IPS-18c (cell line): ENCODE measurements at regions not wholly inside any gene's neighbourhood (a gene's known extent, or its start where the extent isn't known, plus 50 kb on each side); places are given as distances from the start of the nearest gene placed in this dataset.
"Not testable (repeated sequence)": the region's sequence is repeated elsewhere in the genome, so short reads cannot be mapped to it uniquely, and the experiment has no call there.

Experiments
- H3K4me3 ChIP-seq: 2 replicates; pipeline ENCODE4 v1.7.0; 2013; ENCODE audit warnings: low read depth, mild to moderate bottlenecking, low read length, moderate library complexity; ENCODE audit not compliant: insufficient read depth
- H3K9me3 ChIP-seq: one replicate; pipeline ENCODE4 v1.6.1; 2013; ENCODE audit warnings: mild to moderate bottlenecking, low read length, moderate library complexity; ENCODE audit not compliant: control insufficient read depth, insufficient read depth

DNA sequence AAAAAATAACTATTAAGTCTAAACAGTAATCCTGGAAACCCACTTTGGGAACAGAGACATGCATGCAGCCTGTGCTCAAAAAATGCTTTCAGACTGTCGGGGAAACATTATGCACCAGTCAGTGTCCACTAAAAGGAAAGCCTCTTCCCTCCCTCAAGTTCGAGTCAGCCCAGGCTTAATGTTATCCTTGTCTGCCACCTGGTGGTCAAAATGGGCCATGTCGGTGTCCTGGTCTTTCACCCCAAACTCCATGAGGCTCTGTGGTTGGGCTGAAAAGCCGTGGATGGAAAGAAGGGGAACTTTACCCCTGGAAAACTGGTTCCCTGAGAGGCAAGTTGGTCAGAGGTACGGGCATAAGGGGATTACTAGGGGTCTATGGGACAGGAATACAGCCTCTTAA lies 88.4 kb upstream of the ZNF492 start:
- peaks cover 35% of the 10 kb centered on the region for H3K9me3 ChIP-seq

DNA sequence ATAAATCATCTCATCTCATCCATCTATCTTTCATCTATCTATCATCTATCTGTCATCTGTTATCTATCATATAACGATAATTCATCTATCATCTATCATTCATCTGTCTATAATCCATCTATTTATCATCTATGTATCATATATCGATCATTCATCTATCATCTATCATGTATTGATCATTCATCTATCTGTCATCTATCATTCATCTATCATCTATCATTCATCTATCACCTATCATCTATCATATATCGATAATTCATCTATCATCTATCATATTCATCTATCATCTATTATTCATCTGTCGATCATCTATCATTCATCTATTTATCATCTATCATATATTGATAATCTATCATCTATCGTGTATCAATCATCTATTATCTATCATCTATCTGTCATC lies 100.4 kb upstream of the ZNF492 start:
- Histone ChIP-seq H3K9me3 (peaks cover 9% of the 10 kb centered on the region), H3K4me3 (no peak overlapping the region)

More for the DNA sequence above, 88.4 kb upstream of the ZNF492 start:
- no peak overlapping the region for H3K4me3 ChIP-seq

DNA sequence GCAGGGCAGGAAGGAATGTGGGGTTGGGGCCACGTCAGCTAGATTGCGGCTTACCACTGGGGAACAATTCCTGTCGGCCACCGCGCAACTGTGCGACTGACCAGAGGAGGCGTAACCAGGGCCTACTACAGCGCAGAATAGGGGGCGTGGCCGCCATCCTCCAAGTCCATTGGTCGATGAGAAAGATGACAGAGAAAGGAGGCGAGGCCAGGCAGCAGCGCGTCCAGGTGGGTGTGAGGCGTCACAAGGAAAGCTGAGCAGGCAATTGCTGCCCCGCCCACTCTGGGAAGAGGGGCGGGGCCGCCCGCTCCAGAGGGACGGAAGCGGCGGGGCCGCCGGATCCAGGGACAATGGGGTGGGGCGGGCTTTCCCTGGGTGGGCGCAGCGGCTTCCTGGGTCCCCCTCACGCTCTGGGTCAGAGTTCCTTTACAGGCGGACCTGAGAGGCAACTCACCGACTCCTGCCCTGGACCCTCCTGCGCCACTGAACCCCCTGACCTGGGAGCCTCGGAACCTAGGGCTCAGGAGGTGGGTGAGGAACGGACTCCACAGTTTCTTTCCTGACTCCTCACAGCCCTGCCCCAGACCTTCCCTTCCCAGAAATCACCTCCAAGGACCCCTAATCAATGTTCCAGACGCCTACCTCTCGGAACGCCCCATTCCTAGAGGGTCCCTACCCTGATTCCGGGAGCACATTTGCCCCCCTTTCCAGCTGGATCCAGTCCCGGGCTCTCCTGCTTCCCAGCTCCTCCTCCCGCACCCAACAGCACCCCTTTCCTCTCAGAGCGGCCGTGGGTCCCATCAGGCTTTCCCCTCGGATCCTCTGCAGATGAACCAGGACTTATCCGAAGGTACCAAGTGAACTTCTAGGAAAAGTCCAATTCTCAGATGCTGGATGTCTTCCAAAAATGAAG lies 101.5 kb upstream of the ZNF492 start:
- H3K9me3 ChIP-seq = peaks cover 16% of the 10 kb centered on the region
- H3K4me3 ChIP-seq = no peak overlapping the region

DNA sequence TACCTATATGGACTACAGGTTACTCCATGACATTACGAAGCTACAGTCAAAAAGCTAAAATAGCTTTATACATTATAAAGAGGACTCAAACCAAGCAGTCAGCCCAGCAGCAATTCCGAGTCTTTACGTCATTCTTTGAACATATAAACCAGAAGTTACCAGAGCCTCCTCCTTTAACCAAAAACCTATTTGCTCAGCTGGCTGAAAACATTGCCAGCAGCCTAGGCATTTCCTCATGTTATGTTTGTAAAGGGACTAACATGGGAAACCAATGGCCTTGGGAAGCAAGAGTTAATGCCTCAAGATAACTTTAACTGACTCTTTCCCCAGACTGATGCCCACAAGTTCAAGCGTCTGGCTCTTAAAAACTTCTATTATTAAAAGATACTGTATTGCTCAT lies 104.1 kb upstream of the ZNF492 start:
- Histone ChIP-seq H3K9me3 (peaks cover 27% of the 10 kb centered on the region), H3K4me3 (no peak overlapping the region)

DNA sequence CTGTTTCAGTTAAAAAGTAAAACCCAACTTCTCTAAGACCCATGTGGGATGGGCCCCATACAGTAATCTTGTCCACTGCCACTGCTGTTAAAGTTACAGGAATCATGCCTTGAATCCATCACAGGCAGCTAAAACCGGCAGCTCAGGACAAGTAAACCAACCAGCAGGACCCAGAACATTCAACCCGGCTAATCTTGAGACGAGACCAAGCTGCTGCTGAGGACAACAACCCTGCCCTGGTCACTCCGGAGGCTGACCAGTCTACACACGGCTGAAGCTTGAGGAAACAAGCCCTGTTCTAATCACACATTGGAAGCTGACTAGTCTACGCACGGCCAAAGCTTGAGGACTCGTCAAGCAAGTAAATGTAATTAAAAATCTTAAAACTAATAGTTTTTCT lies 105.2 kb upstream of the ZNF492 start:
- no peak overlapping the region for H3K4me3 ChIP-seq
- H3K9me3 ChIP-seq = peaks cover 30% of the 10 kb centered on the region

DNA sequence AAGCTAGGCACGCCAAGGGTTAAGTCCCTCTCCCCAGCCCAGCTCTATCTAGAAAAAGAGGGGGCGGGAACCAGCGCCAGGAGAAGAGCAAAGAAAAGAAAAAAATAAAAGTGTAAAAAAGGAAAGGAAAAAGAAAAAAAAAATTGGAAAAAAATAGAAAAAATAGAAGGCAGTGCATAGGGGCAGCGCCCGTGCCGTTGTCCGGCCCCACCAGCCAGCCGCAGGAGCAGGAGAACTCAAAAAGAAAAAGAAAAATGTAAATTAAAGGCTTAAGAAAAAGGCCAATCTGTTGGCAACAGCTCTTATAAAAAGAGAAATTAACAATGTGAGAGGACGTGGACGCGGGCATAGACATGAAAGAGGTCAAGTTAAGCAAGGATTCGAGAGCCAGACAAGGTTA lies 105.4 kb upstream of the ZNF98 start:
- Histone ChIP-seq H3K9me3 (peaks cover 36% of the 10 kb centered on the region), H3K4me3 (no peak overlapping the region)

- peaks cover 29% of the 10 kb centered on the region for H3K9me3 ChIP-seq
- H3K4me3 ChIP-seq = no peak overlapping the region
Observed at GRCh38 chr19:22526661-22527272, 104.6 kb upstream of the ZNF98 start.

DNA sequence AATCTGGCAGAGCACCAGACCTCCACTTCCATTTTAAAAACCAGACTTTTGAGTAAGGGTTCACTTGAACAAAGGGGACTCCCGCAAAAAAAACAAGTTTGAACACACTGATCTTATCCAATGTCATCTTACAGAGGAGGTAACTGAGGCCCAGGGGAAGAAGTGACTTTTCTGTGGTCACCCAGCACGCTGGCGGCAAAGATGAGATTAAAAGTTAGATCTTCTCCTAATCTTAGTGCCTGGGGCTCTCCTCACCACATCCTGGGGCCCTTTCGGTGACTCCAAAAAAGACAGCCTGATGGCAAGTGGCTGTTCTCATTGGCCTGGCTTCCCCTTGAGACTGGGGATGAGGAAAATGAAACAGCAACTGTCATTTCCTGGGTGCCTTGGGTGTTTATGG lies 101.8 kb upstream of the ZNF98 start:
- peaks cover 40% of the 10 kb centered on the region for H3K9me3 ChIP-seq
- no peak overlapping the region for H3K4me3 ChIP-seq

- H3K4me3 ChIP-seq = not testable (repeated sequence)
- peaks cover 42% of the 10 kb centered on the region for H3K9me3 ChIP-seq
Observed at GRCh38 chr19:22519562-22519961, 97.4 kb upstream of the ZNF98 start.

DNA sequence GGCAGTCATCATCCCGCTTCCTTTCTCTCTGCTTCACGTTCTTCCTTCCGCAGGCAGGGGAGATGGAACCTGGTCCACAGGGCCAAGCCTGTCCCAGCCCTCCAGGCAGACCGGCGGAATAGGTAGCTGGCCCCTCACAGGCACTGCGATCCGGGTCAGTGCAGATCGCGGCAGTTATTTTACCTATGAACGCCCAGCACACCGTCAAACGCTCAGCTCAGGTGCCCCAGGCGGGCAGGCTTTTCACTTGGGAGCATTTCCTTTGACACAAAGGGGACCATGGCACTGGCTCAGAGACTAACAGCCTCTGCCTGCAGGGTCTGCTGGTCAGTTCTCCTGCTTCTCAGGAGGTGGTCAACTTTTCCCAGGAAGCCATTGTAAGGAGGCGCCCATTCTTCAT lies 97.0 kb upstream of the ZNF98 start:
- H3K4me3 ChIP-seq = no peak overlapping the region
- peaks cover 44% of the 10 kb centered on the region for H3K9me3 ChIP-seq

DNA sequence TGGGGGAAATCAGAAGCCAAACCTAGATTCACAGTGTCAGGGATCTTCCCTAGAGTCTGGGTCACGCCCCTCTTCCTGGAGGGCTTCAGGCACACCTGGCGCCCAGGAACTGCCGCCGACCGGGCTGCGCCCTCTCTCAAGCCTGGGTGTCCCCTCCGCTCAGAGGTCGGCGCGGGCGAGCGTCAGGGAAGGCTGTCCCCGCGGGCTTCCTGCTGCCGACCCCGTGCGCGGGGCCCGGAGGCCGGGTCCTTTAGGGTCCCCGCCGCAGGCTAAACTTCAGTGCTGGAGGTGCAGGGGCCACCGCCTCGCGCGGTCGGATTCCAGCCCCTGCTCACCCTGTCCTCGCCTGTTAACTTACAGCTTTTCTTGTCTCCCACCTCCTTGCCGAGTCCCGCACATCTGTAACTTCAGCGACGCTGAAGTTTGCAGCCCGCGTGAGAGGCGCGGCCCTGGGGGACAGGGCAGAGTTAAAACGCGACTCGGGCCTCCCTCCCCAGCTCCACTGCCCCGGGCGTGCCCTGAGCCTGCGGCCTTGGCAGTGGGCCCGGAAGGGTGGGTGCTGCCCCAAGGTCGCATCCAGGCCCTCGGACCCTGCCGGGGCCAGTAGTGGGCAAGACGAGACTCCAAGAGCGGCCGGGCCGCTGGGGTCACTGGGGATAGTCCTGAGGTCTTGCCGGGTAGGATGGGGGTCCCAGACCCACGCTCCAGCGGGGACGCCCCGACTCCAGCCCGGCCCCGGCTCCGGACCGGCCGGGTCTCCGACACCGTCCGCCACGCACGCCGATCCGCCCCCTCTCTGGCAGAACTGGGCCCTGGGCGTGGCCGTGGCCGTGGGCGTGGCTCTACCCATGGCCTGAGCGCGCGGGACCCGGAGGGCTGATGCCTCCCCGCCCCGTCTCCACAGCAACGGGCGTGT lies 95.6 kb upstream of the ZNF98 start:
- Histone ChIP-seq H3K4me3 (no peak overlapping the region; the same call in 1 of the 2 replicates), H3K9me3 (peaks cover 47% of the 10 kb centered on the region)

DNA sequence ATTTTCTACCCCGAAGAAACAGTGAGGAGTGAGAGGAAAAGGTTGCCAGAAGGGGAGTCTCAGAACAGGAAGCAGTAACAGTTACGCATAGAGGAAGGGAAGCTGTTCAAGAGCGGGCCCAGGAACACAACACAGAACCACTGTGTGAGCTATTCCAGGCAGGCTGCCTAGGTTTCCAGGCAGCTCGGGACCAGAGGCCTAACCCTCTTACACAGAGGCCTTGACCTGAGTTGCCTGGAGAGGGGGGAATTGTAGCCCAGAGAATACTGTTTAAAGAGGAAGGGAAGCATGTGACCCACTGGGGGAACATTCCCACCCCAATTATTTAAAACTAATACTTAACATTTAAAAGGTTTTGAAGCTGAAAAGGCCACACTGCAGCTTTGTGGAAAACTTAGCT lies 93.3 kb upstream of the ZNF98 start:
- Histone ChIP-seq H3K4me3 (no peak overlapping the region), H3K9me3 (peaks cover 56% of the 10 kb centered on the region)

- peaks cover 34% of the 10 kb centered on the region for H3K9me3 ChIP-seq
Observed at GRCh38 chr19:22503524-22503923, 81.4 kb upstream of the ZNF98 start.

GRCh38 chr19:22502766-22503165 lies 80.6 kb upstream of the ZNF98 start:
- no peak overlapping the region for H3K4me3 ChIP-seq
- H3K9me3 ChIP-seq = peaks cover 34% of the 10 kb centered on the region

More at GRCh38 chr19:22503524-22503923, 81.4 kb upstream of the ZNF98 start:
- no peak overlapping the region for H3K4me3 ChIP-seq

DNA sequence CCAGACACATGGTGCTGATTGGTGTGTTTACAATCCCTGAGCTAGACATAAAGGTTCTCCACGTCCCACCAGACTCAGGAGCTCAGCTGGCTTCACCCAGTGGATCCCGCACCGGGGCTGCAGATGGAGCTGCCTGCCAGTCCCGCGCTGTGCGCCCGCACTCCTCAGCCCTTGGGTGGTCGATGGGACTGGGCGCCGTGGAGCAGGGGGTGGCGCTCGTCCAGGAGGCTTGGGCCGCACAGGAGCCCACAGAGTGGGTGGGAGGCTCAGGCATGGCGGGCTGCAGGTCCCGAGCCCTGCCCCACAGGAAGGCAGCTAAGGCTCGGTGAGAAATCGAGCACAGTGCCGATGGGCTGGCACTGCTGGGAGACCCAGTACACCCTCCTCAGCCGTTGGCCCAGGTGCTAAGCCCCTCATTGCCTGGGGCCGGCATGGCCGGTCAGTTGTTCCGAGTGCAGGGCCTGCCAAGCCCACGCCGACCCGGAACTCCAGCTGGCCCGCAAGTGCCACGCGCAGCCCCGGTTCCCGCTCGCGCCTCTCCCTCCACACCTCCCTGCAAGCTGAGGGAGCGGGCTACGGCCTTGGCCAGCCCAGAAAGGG lies 76.8 kb upstream of the ZNF98 start:
- H3K9me3 ChIP-seq = peaks cover 30% of the 10 kb centered on the region
- H3K4me3 ChIP-seq = not testable (repeated sequence)

DNA sequence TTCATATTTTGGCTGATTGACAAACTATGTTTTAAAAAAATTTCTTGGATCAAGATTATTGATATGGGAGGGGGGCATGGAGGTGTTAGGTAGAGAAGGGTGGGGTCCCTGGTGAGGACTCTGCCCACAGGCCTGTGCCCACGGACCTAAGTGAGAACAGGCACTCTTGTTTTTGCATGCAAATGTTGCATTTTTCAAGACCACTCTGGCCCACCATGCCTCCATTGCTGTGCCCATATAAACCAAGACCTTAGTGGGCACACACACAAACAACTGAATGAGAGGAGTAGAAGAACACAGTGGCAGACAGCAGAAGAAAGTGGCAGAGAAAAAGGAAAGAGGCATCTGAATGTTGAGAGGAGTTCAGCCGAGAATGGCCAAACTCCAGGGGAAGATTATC lies 69.6 kb upstream of the ZNF98 start:
- no peak overlapping the region; the same call in 1 of the 2 replicates for H3K4me3 ChIP-seq
- peaks cover 27% of the 10 kb centered on the region for H3K9me3 ChIP-seq

GRCh38 chr19:22483514-22483913 lies 61.4 kb upstream of the ZNF98 start:
- peaks cover 28% of the 10 kb centered on the region for H3K9me3 ChIP-seq
- H3K4me3 ChIP-seq = not testable (repeated sequence)
